PFSK-1 (cell line): ENCODE measurements at regions not wholly inside any gene's neighbourhood (a gene's known extent, or its start where the extent isn't known, plus 50 kb on each side); places are given as distances from the start of the nearest gene placed in this dataset.

Source experiments
- POLR2AphosphoS5 ChIP-seq: IDR thresholded peaks from 2 replicates; pipeline ENCODE4 v1.6.1; 2012; ENCODE audit warnings: low read depth, mild to moderate bottlenecking, control low read depth, low read length, moderate library complexity
- SIN3A ChIP-seq: IDR thresholded peaks from 2 replicates; pipeline ENCODE4 v1.6.1; 2012; ENCODE audit warnings: mild to moderate bottlenecking, low read length, moderate library complexity, borderline replicate concordance; ENCODE audit not compliant: insufficient read depth
- TF ChIP-seq, protein P1 (sequence below), 2 experiments: IDR thresholded peaks; 2 replicates each; pipeline versions ENCODE4 v1.6.1 to v1.8.0; 2011 to 2012; ENCODE audit warnings: low read depth in 2 of 2, low read length in 2 of 2, control low read depth in 1 of 2, inconsistent platforms in 1 of 2, mild to moderate bottlenecking in 1 of 2, moderate library complexity in 1 of 2; ENCODE audit not compliant: insufficient read depth in 1 of 2

DNA sequence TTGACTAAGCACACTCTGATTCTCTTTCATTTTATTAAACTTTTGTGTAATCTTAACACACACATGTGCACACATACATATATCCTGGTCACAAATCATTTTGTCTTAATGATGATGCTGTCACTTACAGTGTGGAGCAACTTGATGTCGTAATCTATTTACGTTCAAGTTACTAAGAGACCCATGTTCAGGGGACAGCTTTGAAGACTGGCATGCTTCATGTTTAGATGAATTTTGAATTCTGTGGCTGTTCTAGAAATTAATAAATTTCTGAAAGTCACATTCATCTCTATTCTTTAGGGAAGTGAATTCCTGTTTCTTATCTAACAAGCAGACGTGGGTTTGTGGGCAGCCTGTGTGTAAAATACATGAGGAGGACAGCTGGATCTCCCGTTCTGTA is 1637.8 kb downstream of the PLA2G4A start:
- TF ChIP-seq POLR2AphosphoS5 (no peak), SIN3A (no peak)
- TF ChIP-seq, protein P1, sequence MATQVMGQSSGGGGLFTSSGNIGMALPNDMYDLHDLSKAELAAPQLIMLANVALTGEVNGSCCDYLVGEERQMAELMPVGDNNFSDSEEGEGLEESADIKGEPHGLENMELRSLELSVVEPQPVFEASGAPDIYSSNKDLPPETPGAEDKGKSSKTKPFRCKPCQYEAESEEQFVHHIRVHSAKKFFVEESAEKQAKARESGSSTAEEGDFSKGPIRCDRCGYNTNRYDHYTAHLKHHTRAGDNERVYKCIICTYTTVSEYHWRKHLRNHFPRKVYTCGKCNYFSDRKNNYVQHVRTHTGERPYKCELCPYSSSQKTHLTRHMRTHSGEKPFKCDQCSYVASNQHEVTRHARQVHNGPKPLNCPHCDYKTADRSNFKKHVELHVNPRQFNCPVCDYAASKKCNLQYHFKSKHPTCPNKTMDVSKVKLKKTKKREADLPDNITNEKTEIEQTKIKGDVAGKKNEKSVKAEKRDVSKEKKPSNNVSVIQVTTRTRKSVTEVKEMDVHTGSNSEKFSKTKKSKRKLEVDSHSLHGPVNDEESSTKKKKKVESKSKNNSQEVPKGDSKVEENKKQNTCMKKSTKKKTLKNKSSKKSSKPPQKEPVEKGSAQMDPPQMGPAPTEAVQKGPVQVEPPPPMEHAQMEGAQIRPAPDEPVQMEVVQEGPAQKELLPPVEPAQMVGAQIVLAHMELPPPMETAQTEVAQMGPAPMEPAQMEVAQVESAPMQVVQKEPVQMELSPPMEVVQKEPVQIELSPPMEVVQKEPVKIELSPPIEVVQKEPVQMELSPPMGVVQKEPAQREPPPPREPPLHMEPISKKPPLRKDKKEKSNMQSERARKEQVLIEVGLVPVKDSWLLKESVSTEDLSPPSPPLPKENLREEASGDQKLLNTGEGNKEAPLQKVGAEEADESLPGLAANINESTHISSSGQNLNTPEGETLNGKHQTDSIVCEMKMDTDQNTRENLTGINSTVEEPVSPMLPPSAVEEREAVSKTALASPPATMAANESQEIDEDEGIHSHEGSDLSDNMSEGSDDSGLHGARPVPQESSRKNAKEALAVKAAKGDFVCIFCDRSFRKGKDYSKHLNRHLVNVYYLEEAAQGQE (IDR thresholded peaks at IDR 0.05; ENCODE audit: insufficient read depth in 1 of 2, low read depth in 2 of 2, low read length in 2 of 2), result no peak
